Hematopoietic multipotent progenitor cell treated with erythropoietin and hydrocortisone succinate and interleukin-3 and kit ligand, for 4 days (in vitro differentiated cells): ENCODE measurements at regions not wholly inside any gene's neighbourhood (a gene's known extent, or its start where the extent isn't known, plus 50 kb on each side); places are given as distances from the start of the nearest gene placed in this dataset.

Experiments used
- DNase-seq: peaks from one replicate; pipeline ENCODE4 v3.0.0-alpha.2; 2015

DNA sequence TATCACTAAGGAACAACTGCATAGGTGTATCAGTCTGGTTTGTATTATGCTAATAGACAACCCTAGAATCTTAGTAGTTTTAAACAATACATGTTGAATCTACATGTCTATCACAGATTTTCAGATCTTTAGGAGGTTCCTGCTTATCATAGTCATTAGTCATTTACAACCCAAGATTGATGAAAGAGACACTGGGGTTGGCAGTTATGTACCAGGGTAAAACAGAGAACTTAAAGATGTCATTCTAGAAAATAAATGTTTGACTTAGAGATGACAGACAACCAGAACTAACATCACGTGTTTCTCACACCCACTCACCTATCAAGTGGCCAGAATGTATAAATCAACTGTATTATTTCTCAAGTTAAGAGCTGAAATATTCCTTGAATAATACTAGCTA is 181.9 kb downstream of the PABPC4L start:
- DNase-seq, result no peak

DNA sequence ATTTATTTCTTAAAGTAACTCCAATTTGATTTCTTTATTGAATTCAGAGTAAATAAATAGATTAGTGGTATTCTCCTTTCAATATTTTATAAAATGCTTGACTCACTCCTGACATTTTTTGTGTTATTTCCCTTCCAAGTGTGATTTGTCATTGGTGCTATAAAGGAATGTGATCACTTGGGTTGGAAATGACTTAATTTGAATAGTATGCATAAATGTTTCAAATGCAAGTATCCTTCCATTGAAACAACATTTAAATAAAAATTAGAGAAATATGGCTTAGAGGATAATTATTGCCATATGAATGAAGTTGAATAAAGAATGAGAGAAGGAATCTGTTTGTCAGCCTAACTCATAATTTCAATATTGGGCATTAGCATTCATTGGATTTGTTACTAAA is 182.7 kb downstream of the PABPC4L start:
- DNase-seq, result no peak

DNA sequence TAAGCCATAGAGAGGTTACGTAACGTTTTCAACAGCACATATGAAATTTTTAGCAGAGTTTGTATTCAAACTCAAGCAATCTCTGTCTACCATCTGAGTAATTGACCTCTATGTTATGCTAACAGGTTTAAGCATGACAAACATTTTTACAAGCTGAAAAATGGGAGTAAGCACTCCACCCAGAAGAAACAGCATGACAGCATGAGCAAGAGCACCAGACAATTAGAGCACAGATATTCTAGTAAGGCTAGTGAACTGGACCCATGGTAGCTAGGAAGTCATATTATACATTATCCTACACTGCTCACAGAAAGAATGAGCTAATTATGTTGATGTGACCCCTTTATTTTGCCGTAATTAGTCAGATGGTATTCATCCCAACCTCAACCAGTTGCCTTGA is 200.5 kb downstream of the PABPC4L start:
- DNase-seq, result no peak

DNA sequence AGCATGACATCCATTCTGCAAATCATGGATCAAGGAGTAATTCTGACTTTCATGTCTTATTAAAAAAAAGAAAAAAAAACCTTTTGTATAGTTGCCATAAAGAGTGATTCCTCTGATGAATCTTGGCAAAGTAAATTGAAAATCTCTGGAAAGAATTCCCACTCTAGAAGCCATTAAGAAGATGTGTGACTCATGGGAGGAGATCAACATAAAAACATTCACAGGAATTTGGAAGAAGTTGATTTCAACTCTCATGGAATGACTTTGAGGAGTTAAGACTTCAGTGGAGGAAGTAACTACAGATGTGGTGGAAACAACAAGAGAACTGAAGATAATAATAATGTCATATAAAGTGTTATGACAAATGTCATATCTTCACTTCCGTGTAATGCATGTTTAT is 204.2 kb downstream of the PABPC4L start:
- no peak for DNase-seq

DNA sequence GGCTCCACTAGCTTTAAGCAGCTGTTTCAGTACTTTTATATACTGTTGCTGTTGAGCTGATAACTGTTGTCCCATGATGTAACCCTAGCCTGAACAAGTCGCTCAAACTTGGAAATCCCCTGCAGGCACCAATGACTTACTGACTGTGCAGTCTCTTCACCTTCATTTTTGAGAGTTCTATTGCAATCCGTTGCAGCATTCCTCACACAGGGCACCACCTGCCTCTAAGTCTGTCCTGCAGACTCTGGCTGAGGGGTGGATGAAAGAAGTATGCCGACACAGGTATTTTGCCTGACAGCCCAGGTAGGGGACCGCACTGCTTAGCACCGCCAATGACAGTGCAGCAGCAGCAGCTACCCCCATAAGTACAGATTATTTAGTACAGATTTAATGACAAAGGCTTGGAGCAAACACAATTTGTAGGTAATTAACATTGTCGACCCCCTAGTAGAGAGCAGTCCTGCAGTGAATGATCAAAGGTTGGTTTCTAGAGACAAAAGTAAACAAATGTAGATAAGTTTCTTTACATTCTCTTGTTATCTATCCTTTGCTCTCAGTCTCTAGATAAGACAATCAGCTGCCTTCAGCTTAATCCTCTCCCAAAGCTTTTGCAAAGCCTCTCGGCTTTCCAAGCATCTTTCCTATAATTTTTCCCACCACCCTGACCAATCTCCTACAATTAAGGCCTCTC is 205.0 kb downstream of the PABPC4L start:
- DNase-seq, result no peak

DNA sequence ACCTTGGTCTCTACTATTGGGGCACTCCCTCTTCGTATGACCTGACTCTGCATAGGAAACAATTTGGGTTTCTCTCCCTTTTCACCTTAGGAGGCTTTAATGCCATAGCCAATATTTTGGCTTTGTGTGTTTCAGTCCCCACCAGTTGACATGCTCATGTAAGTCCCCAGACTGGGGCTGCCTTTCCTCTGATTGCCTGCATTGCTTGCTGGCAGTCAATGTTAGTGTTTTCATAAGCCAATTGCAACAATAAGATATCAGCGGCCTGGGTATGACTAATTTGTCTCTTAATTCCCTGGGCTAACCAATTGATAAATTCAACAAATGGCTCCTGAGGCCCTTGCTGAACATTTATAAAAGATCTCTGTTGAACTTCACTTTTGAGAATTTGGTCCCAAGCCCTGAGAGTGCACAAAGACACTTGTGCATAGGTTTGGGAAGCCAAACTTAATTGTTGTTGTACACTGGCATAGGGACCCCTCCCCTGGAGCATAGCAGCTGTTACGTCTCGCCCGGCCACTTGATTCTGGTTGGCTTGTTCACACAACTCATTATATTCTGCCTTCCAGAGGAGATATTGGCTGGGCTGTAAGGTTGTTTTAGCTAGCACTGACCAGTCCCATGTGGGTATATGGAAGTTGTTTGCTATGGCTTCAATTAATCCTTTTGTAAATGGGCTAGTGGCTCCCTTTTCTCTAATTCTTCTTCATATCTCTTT is 206.2 kb downstream of the PABPC4L start:
- no peak for DNase-seq

DNA sequence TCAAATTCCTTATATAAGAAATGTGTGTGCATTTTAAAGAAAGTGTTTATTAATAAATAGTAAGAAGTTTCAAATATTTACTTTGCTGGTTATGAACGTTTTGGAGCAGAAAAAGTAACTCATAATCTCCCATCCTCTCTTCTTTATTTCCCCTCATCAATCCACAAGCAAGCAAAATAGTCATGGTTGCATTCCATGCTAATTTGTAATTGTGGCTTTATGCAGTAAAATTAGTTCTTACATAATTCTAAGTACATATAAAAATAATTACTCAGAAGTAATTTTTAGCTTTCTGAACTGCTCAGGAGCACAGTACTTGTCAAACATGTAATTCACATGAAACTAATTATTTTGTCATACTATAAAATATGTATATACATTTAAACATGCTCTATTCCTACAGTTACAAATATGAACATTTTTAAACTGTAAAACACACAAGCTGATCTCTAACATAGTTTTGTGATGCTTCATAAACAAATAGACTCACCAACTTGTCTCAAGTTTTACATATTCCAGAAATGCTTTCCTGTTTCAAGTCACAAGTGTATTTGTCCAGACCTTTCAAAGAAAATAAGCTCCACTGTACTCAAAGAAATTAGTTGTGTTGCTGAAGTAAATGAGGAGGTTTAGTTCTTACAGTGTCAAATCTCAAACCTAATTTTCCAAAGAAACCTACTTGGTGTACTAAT is 218.9 kb downstream of the PABPC4L start:
- no peak for DNase-seq

DNA sequence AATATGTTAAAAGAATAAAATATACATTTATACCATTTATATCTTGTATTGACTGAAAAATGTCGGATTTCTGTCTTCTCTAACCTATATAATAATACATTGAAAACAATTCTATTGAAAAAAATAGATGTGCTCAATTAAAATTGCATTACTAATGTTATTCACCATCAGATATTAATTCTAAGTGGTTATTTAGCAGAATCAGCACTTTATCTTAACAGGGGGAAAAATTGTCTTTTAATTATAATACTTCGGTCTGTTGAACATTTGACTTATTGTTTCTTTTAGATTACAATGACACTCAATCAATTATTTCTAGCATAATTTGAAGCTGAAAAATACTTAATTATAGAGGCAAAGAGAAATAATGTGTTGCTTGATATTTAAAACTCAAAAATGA is 220.3 kb downstream of the PABPC4L start:
- no peak for DNase-seq

DNA sequence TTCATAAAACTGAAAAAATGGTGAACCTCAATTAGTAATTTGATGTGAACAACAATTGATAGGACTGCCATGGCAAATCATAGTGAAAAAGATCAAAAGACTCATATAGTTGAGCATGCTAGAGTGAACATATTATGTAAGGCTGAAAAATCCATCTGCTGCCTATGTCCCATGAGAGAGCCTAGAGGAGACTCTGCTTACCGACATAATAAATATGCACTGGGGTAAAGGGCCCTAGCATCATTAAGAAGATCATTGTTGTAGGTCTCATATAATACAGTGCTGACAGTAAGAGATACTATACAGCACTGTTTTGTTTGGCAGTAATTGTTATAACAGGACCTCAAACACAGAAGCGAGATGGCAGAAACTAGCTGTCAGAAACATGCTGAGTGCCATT is 229.0 kb downstream of the PABPC4L start:
- no peak for DNase-seq

DNA sequence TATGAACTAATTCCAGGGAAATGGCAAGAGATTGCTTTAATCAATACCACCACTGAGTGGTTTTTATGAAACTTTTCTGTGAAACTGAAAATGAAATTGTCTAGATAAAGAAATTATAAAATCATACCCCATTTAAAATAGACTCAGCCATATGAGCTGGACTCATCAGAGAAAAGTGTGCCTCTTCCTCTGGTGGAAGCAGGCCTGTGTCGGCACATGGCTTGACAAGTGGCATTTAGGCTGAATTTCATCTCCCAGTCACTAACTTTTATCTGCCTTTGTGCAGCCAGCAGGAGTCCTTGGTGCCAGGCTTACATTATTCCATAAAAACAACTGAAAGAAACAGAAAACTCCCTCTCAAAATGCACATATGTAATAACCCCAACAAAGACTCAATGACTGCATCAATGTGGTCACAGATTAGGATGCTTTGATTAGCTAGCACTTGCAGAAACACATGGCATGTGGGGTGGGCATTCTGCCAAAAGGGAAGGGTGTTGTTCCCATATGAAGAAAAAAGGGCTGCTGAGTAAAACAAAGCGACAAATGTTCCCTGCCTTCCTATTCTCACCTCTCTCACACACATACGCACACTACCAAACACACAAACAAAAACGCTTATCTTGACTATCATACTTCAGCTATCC is 232.3 kb downstream of the PABPC4L start:
- peak; percentile 14 for DNase-seq

DNA sequence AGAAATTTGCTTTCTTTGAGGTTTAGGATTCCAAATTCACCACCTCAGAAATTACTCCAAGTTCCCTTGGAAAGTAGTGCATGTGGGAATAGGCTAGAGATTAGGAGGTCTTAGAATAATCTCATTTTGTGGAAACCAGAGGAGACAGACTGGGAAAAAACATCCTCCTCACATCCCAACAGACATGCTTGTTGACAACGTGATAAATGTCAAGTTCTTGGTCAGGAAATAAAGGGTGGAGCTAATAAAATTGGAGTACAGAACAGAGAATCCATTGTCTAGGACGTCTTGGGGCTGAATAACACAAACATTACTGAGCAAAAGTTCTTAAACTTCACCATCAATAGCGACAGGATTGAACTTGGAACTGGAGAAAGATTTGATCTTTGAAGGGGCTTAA is 233.4 kb downstream of the PABPC4L start:
- DNase-seq, result no peak

DNA sequence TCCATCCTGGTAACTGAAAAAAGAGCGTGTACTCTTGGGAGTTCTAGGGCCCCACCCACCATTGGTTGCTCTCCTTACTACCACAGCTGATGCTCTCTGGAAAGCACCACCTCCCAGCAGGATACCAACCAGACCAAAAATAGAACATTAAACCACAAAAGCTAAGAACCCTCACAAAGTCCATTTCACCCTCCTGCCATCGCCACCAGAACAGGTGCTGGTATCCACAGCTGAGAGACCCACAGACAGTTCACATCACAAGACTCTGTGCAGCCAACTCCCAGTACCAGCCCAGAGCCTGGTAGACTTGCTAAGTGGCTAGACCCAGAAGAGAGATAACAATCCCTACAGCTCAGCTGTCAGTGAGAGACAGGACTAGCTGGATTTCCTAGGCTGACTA is 240.6 kb downstream of the PABPC4L start:
- DNase-seq, result no peak

DNA sequence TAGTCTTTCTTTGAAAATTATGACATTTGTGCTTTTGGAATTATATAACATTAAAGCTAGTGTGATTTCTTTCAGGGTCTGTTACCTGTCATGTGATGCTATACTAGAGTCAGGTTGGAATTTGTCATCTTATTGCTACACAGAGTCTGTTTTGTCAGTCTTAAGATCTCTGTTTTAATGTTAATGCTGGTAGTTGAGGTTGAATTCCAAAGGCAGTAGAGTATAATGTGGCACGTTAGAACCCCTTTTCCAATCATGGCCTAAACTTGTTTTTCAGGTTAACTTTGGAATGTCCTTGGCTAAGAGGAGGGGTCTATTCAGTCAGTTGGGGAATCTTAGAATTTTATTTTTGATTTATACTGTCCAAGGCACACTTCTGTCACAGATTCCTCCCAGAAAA is 258.5 kb downstream of the PABPC4L start:
- DNase-seq, result no peak

DNA sequence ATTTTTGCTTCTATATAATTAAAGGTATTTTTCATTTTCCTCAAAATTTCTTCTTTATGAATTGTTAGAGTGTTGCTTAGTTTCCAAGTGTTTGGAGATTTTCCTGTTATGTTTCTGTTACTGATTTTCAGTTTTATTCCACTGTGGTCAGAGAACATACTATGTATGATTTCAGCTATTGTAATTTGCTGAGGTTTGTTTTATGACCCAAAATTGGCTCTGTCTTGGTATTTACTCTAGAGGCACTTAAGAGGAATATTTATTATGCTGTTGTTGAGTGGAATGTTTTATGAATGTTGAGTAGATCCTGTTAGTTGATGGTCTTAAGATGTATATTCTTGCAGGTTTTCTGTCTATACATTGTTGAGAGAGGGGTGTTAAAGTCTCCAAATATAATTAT is 263.5 kb downstream of the PABPC4L start:
- DNase-seq, result no peak

DNA sequence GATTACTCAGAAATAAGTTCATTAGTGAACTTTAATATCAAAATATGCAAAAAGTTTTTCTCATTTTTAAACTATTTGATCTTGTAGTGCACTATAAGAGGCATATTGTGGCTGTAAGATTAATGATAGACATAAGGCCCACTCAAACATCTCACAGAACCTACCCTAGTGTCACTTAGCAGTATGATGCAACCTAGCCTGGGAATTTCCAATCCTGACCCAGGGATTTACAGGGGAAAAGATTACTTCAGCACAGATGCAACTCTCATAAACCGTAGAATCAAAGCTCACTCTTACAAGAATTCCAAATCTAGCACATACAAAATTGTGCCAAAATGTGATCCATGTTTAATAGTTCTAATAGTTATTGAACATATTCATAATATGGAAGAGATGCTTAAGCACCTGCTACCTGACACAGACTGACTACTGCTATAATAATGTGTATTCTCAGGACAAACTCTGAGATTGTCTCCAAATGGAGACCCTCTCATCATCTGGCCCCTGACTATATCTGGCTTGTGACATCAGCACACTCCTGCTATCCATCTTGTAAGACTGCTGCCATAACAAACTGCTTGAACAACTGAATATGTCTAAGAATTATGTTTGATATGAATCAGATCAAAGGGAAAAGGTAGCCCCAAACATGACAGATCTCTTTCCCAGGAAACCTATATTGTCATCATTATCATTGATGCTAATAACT is 271.9 kb downstream of the PABPC4L start:
- DNase-seq, result no peak

DNA sequence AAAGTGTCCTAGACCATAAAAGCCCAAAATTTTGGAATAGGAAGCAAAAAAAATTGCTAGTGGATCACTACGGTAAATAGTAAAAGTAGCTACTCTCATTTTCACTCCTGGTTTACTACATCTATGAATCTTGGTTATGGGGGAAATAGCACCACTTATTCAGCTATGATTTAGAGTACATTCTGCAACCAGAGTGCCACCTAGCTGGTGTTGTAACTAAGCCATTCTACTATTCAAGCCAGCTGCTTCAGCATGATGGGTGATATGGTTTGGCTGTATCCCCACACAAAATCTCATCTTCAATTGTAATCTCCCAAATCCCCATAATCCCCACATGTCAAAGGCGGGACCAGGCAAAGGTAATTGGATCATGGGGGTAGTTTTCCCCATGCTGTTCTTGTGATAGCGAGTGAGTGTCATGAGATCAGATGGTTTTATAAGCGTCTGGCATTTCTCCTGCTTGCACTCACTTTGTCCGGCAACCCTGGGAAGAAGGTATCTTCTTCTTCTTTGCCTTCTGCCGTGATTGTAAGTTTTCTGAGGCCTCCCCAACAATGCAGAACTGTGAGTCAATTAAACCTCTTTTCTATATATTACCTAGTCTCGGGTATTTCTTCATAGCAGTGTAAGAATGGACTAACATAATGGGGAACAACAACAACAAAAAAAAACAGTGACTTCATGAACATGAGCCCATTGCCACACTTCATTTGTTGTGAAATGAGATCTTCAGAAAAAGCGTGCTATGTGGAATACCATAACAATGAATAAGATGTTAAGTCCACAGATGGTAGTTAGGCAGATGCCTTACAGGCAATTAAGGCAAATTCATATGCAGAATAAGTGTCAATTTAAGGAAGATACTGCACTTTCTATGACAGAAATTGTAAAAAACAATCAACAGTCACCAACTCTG is 280.1 kb downstream of the PABPC4L start:
- no peak for DNase-seq

DNA sequence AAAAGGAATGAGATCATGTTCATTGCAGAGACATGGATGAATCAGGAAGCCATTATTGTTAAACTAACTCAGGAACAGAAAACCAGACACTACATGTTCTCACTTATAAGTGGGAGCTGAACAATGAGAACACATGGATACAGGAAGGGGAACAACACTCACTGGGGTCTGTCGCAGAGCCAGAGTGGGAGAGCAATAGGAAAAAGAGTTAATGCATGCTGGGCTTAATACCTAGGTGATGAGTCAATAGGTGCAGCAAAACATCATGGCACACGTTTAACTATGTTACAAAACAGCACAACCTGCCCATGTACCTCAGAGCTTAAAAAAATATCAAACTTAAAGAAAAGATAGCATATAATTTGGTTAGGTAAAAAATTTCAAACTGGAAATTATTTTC is 281.4 kb downstream of the PABPC4L start:
- DNase-seq, result no peak

DNA sequence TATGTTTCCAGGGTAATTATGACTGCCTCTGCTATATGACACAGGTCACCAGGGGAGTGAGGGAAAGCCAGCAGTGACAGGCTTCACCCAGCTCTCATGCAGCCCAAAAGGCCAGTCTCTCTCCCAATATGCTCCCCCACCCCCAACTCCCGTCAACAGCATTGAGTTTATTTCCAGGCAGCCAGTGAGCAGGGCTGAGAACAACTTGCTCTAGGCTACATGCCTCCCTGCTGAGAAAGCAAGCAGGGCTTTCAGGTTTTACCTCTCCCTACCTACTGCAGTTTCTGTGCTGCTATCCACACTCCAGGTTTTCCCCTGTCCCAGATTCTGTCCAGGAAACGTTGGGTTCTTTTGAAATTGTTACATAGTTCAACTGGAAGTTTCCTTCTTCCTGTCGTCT is 291.4 kb downstream of the PABPC4L start:
- no peak for DNase-seq

DNA sequence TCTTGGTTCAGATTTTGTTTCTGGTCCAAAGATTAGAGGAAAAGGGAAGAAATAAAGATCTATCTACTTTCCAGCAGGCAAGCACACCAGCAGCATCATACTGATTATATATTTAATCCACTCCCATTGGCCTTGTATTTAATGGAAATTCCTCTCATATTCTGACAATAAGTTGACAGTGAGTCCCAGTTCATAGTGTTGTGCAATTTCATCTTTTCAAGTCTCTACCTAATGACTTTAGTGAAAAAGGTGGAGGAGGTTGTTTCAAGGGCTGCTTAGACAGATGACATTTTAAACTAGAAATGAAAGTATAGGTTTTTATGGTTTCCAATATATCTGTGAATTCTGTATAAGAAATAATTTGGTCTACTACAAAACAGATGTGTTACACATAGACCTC is 298.6 kb downstream of the PABPC4L start:
- no peak for DNase-seq

DNA sequence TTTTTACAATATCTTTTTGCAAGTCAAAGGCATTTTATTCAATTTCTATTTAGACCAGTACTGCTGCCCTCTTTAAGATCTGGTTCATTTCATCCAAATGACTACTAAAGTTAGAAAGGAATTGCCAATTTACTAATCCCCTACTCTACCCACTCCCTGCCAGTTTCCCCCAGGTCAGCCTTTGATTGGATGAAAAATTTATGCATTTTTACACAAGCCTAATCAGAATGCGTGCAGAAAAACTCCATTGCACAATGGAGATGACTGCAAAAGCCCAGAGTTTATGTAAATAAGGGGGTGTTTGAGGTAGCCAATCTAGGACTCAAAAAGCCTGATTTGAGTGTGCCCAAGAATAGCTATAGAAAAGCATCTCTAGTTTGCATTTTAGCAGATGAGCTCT is 310.6 kb downstream of the PABPC4L start:
- DNase-seq, result no peak

DNA sequence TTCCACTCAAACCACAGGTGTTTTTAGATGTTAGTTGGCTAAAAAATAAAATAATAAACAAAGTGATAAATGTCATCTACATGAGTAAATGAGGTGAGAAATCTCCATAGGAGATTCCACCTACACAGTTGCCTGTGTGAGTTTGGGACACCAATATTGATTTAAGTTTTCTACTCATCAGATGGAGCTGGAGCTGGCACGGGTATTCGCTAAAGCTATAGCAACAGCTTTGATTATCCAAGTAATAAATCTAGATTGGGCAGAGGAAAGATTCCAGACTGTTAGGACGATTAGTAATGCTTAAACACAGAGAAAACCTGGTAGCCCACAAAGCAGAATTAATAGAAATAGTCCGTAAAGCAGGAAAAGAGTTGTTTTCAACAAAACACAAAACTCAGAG is 313.9 kb downstream of the PABPC4L start:
- no peak for DNase-seq

DNA sequence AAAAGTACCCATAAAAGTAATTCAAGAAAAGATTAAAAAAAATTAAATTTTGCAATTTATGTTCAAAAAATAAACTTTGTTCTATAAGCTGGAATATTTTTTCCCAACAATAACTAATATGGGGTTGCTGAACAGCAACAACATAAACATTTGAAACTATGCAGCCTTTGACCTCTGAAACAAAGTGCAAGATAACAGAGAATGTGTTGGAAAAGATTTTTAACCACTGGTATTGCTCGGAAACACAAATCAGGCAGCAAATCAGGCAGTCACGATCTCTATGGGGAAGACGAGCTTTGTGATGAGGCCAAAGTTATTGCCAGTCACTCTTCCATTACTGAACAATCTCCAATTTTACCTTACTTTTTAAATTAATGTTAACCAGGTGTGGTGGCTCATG is 332.1 kb downstream of the PABPC4L start:
- no peak for DNase-seq
